NB4 (cell line): ENCODE measurements at regions not wholly inside any gene's neighbourhood (a gene's known extent, or its start where the extent isn't known, plus 50 kb on each side); places are given as distances from the start of the nearest gene placed in this dataset.

Experiments used
- CTCF ChIP-seq: IDR thresholded peaks from one replicate; pipeline ENCODE4 v1.5.1; 2012; ENCODE audit warnings: low read depth, low read length
- POLR2A ChIP-seq: IDR thresholded peaks from 2 replicates; pipeline ENCODE4 v1.6.1; 2011; ENCODE audit warnings: mild to moderate bottlenecking; ENCODE audit not compliant: insufficient read length; ENCODE audit errors: extremely low read depth

- TF ChIP-seq CTCF (no peak), POLR2A (no peak)
These were observed 491.2 kb upstream of the DDX18 start for GRCh38 chr2:117323331-117323730.
